GM12878 (cell line): ENCODE measurements at regions not wholly inside any gene's neighbourhood (a gene's known extent, or its start where the extent isn't known, plus 50 kb on each side); places are given as distances from the start of the nearest gene placed in this dataset.

Experiments used
- EZH2 ChIP-seq: IDR thresholded peaks from 2 replicates; pipeline ENCODE4 v1.6.1; 2012; ENCODE audit warnings: low read depth, mild to moderate bottlenecking, control low read depth, inconsistent platforms, low read length, borderline replicate concordance; ENCODE audit not compliant: control insufficient read depth
- NKRF ChIP-seq: fragments of 450-650 bp; conservative IDR thresholded peaks from 2 replicates; pipeline ENCODE4 v1.6.1; 2017; ENCODE audit warnings: mild to moderate bottlenecking, moderate library complexity
- POLR2AphosphoS5 ChIP-seq: IDR thresholded peaks from 2 replicates; pipeline ENCODE4 v1.6.1; 2011; ENCODE audit warnings: mild to moderate bottlenecking, low read length, inconsistent platforms
- RAD21 ChIP-seq: IDR thresholded peaks from 2 replicates; pipeline ENCODE4 v1.6.1; 2011; ENCODE audit warnings: mild to moderate bottlenecking, low read depth, low read length, moderate library complexity; ENCODE audit not compliant: insufficient read depth
- RELB ChIP-seq: fragments of 450-650 bp; IDR thresholded peaks from 2 replicates; pipeline ENCODE4 v1.6.1; 2017; ENCODE audit warnings: low read depth, mild to moderate bottlenecking, moderate library complexity
- SMC3 ChIP-seq: IDR thresholded peaks from 2 replicates; pipeline ENCODE4 v1.6.1; 2011; ENCODE audit warnings: low read length, improper control_type of control experiment, borderline replicate concordance
- SUPT20H ChIP-seq: IDR thresholded peaks from 2 replicates; pipeline ENCODE4 v1.6.1; 2011; ENCODE audit warnings: low read depth, mild to moderate bottlenecking, low read length, moderate library complexity, borderline replicate concordance; ENCODE audit not compliant: control insufficient read depth
- YBX1 ChIP-seq: fragments of 450-650 bp; IDR thresholded peaks from 2 replicates; pipeline ENCODE4 v1.6.1; 2016; ENCODE audit warnings: antibody characterized with exemption
- ZBTB40 ChIP-seq: fragments of 450-650 bp; IDR thresholded peaks from 2 replicates; pipeline ENCODE4 v1.6.1; 2016; ENCODE audit warnings: mild to moderate bottlenecking, moderate library complexity, borderline replicate concordance

GRCh38 chrX:94515009-94515408, 841.0 kb downstream of the FAM133A start (continued):
- TF ChIP-seq ZBTB40 (no peak), EZH2 (no peak), SMC3 (no peak), YBX1 (no peak), SUPT20H (no peak), RAD21 (no peak), RELB (no peak), NKRF (no peak), POLR2AphosphoS5 (no peak)
